HepG2 (cell line): ENCODE measurements at regions not wholly inside any gene's neighbourhood (a gene's known extent, or its start where the extent isn't known, plus 50 kb on each side); places are given as distances from the start of the nearest gene placed in this dataset.

Experiments used
- ATAC-seq: fragments of 200-7000 bp; cut with Tn5 transposase; 3 replicates; pipeline ENCODE4 v1.9.1; 2020; ENCODE audit warnings: mild to moderate bottlenecking, moderate library complexity
- BruUV-seq: library from RNA; stranded (reverse); fragments of 400-500 nt; replicated peaks from 2 replicates; lab custom pipeline; 2021; lab: Mats Ljungman, UMichigan
- CTCF ChIA-PET: fragments of 300-600 bp; formaldehyde crosslinking; extraction: SDS; loops from one replicate; lab custom pipeline; 2021; ENCODE audit warnings: low total read pairs, inconsistent platforms, low intra/inter-chr PET ratio; lab: Yijun Ruan, JAX
- POLR2A ChIA-PET: fragments of 350-600 bp; sonication (Branson Sonifier 250); formaldehyde crosslinking; loops from one replicate; lab custom pipeline; 2020; ENCODE audit warnings: antibody characterized with exemption, inconsistent platforms; lab: Yijun Ruan, JAX
- DNase-seq: peaks from one replicate; pipeline ENCODE4 v3.0.0-alpha.2; 2015; ENCODE audit warnings: low spot score
- FAIRE-seq: peaks from 3 replicates; lab custom pipeline; 2011; peaks lifted over from hg19 to GRCh38; lab: Jason Lieb, UNC
- H2AFZ ChIP-seq: one replicate; pipeline ENCODE4 v1.6.1; 2011; ENCODE audit warnings: low read length, inconsistent platforms
- H3K27ac ChIP-seq: fragments of 300-600 bp; 3 replicates; pipeline ENCODE4 v1.8.0; 2011; ENCODE audit warnings: mixed run types, mild to moderate bottlenecking, mixed read lengths, low read length, inconsistent platforms; ENCODE audit not compliant: insufficient read depth; ENCODE audit errors: extremely low read length
- H3K27me3 ChIP-seq, 2 experiments: fragments of 200-600 bp in 1 of 2; 2 replicates in 1 of 2; 3 replicates in 1 of 2; pipeline versions ENCODE4 v1.6.0 to v1.8.0; 2011; ENCODE audit warnings: low read length in 2 of 2, mild to moderate bottlenecking in 2 of 2, moderate library complexity in 2 of 2, inconsistent platforms in 1 of 2; ENCODE audit not compliant: insufficient read depth in 2 of 2, control insufficient read depth in 1 of 2
- H3K36me3 ChIP-seq, 2 experiments: fragments of 200-600 bp in 1 of 2; replicated peaks in 1 of 2; 2 replicates in 1 of 2; 3 replicates in 1 of 2; pipeline versions ENCODE4 v1.5.1 to v1.8.0; 2011; ENCODE audit warnings: low read length in 2 of 2, inconsistent platforms in 1 of 2; ENCODE audit not compliant: insufficient read depth in 2 of 2, control insufficient read depth in 1 of 2
- H3K4me1 ChIP-seq: 2 replicates; pipeline ENCODE4 v1.5.1; 2012; ENCODE audit warnings: low read length, inconsistent platforms; ENCODE audit not compliant: insufficient read depth
- H3K4me2 ChIP-seq: 2 replicates; pipeline ENCODE4 v1.6.0; 2011; ENCODE audit warnings: low read depth, low read length, inconsistent platforms
- H3K4me3 ChIP-seq, 3 experiments: fragments of 200-600 bp in 1 of 3; sonication (generic), shearing (Covaris generic) in 1 of 3; replicated peaks in 1 of 3; 2 replicates each; pipeline ENCODE4 v1.5.1; 2011 to 2016; ENCODE audit warnings: low read length in 3 of 3, inconsistent platforms in 2 of 3, low read depth in 2 of 3, mild to moderate bottlenecking in 2 of 3, control low read depth in 1 of 3, mixed read lengths in 1 of 3; ENCODE audit not compliant: insufficient read depth in 1 of 3
- H3K79me2 ChIP-seq: one replicate; pipeline ENCODE4 v1.6.1; 2011; ENCODE audit warnings: low read length, inconsistent platforms; ENCODE audit not compliant: insufficient read depth
- H3K9ac ChIP-seq: 2 replicates; pipeline ENCODE4 v1.6.0; 2011; ENCODE audit warnings: mild to moderate bottlenecking, low read depth, low read length, inconsistent platforms; ENCODE audit not compliant: insufficient read depth
- H3K9me3 ChIP-seq: 2 replicates; pipeline ENCODE4 v1.5.1; 2012; ENCODE audit warnings: mild to moderate bottlenecking, low read length
- H4K20me1 ChIP-seq: 2 replicates; pipeline ENCODE4 v1.6.0; 2011; ENCODE audit warnings: inconsistent platforms, mild to moderate bottlenecking, low read length, moderate library complexity; ENCODE audit not compliant: insufficient read depth
- AFF4 ChIP-seq: sonication (generic); formaldehyde crosslinking; IDR thresholded peaks from 2 replicates; pipeline ENCODE4 v1.4.0; 2020; ENCODE audit warnings: missing genetic modification reagents
- MYC ChIP-seq: sonication (generic); formaldehyde crosslinking; IDR thresholded peaks from 2 replicates; pipeline ENCODE4 v1.9.0; 2021; ENCODE audit warnings: missing genetic modification reagents, borderline replicate concordance
- NFRKB ChIP-seq: fragments of 450-650 bp; IDR thresholded peaks from 2 replicates; pipeline ENCODE4 v1.6.1; 2017
- RFX1 ChIP-seq: fragments of 450-650 bp; IDR thresholded peaks from 2 replicates; pipeline ENCODE4 v1.6.1; 2017
- SOX13 ChIP-seq, 3 experiments: fragments of 450-650 bp in 1 of 3; sonication (generic) in 1 of 3; formaldehyde crosslinking in 1 of 3; IDR thresholded peaks in 2 of 3; conservative IDR thresholded peaks in 1 of 3; 2 replicates each; pipeline versions ENCODE4 v1.5.0 to v1.6.1; 2016 to 2020; ENCODE audit warnings: antibody characterized with exemption in 1 of 3, mild to moderate bottlenecking in 1 of 3, missing compliant biosample characterization in 1 of 3, missing genetic modification reagents in 1 of 3, moderate library complexity in 1 of 3
- SRF ChIP-seq: IDR thresholded peaks from 2 replicates; pipeline ENCODE4 v1.6.1; 2011; ENCODE audit warnings: mild to moderate bottlenecking, low read depth, low read length, moderate library complexity
- U2AF1 ChIP-seq: fragments of 200-400 bp; formaldehyde crosslinking; optimal IDR thresholded peaks from 2 replicates; pipeline ENCODE3; 2017; ENCODE audit warnings: mild to moderate bottlenecking, low read depth, low read length
- ZBTB26 ChIP-seq: IDR thresholded peaks from 2 replicates; pipeline ENCODE4 v1.6.1; 2016; ENCODE audit warnings: missing compliant biosample characterization, missing genetic modification reagents, borderline replicate concordance
- ZNF317 ChIP-seq: sonication (generic); formaldehyde crosslinking; IDR thresholded peaks from 2 replicates; pipeline ENCODE4 v1.5.0; 2020; ENCODE audit warnings: mild to moderate bottlenecking, missing genetic modification reagents
- ZNF329 ChIP-seq: sonication (generic); formaldehyde crosslinking; IDR thresholded peaks from 2 replicates; pipeline ENCODE4 v1.9.0; 2021; ENCODE audit warnings: low read depth, mild to moderate bottlenecking, missing genetic modification reagents
- ZNF790 ChIP-seq: sonication (generic); formaldehyde crosslinking; IDR thresholded peaks from 2 replicates; pipeline ENCODE4 v1.8.0; 2022; ENCODE audit warnings: missing genetic modification reagents, mild to moderate bottlenecking, borderline replicate concordance
- ZNF83 ChIP-seq: sonication (generic); formaldehyde crosslinking; IDR thresholded peaks from 2 replicates; pipeline ENCODE4 v1.4.0; 2020; ENCODE audit warnings: missing genetic modification reagents, mild to moderate bottlenecking, borderline replicate concordance
- WGBS: methylation state at CpG from one replicate; pipeline ENCODE4 v1.1.6; 2017; ENCODE audit warnings: low lambda C conversion rate; 5-methylcytosine and 5-hydroxymethylcytosine counted together
- in situ Hi-C: cut with HindIII; loops from 2 replicates; pipeline ENCODE4 v1.10.0; 2017; ENCODE audit warnings: low pct_unique_long_range_greater_than_20kb; ENCODE audit not compliant: extremely low pct_ligation_motif_present
- intact Hi-C: fragments of 100-400 bp; cut with micrococcal nuclease; formaldehyde crosslinking; loops from one replicate; pipeline ENCODE4 v1.10.0; 2022; ENCODE audit not compliant: unreplicated experiment
- TF ChIP-seq, protein P1 (sequence below): sonication (generic); formaldehyde crosslinking; IDR thresholded peaks from 2 replicates; pipeline ENCODE4 v1.8.1; 2023; ENCODE audit warnings: mild to moderate bottlenecking, inconsistent platforms, moderate library complexity, missing genetic modification reagents, borderline replicate concordance
- TF ChIP-seq, protein P2 (sequence below): sonication (generic); formaldehyde crosslinking; IDR thresholded peaks from 2 replicates; pipeline ENCODE4 v1.4.0; 2020; ENCODE audit warnings: low read depth, missing genetic modification reagents

- TF ChIP-seq ZNF317 (no peak), SOX13 (IDR thresholded peaks at IDR 0.05) (no peak), SOX13 (CRISPR knock-in tag; conservative IDR thresholded peaks at IDR 0.05 in 1 of 2, IDR thresholded peaks at IDR 0.05 in 1 of 2) (no peak)
Measured at GRCh38 chr18:1045658-1046057, 141.0 kb downstream of the ADCYAP1 start (continued).

DNA sequence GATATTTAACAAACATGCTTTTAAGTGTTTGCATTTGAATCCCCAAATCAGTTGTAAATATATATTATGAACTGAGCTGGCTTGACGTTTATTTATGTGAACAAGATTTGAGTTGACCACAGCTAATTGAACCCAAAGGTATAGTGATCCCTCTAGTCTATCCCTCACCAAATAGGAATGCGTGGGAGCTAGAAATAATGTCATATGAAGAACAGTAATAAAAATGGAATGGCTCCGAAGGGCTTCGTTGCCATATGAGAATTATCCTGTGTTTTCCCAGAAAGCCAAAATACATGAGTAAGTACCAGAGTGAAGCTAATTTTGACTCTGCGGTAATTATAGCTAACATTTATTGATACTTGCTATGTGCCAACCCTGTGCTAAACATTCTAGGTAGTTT lies 142.7 kb downstream of the ADCYAP1 start:
- H3K27ac ChIP-seq, result no peak overlapping the region
- in situ Hi-C loops, result no loop called here
- no peaks in the 10 kb centered on the region for H3K9me3 ChIP-seq
- DNase-seq (no peak), FAIRE-seq (no peak), ATAC-seq (no peak)
- CTCF ChIA-PET, result no interaction called here
- no peak overlapping the region for H2AFZ ChIP-seq
- no peak overlapping the region for H3K4me3 ChIP-seq
- POLR2A ChIA-PET, result no interaction called here
- BruUV-seq, result no TSS peak
- no peaks in the 10 kb centered on the region for H3K27me3 ChIP-seq
- no peak overlapping the region for H3K4me2 ChIP-seq
- no peaks in the 10 kb centered on the region for H3K79me2 ChIP-seq
- H3K4me1 ChIP-seq, result no peaks in the 10 kb centered on the region
- no peak overlapping the region for H3K9ac ChIP-seq
- intact Hi-C loops, result no loop called here
- 4% methylated on average over 5 of the region's 5 CpGs for WGBS
- TF ChIP-seq MYC (no peak), SRF (no peak), ZBTB26 (CRISPR knock-in tag) (no peak), ZNF83 (CRISPR knock-in tag) (no peak), ZNF329 (CRISPR knock-in tag) (no peak), RFX1 (no peak), AFF4 (CRISPR knock-in tag) (no peak), U2AF1 (no peak), NFRKB (no peak), ZNF790 (CRISPR knock-in tag) (no peak)
- TF ChIP-seq, protein P1, sequence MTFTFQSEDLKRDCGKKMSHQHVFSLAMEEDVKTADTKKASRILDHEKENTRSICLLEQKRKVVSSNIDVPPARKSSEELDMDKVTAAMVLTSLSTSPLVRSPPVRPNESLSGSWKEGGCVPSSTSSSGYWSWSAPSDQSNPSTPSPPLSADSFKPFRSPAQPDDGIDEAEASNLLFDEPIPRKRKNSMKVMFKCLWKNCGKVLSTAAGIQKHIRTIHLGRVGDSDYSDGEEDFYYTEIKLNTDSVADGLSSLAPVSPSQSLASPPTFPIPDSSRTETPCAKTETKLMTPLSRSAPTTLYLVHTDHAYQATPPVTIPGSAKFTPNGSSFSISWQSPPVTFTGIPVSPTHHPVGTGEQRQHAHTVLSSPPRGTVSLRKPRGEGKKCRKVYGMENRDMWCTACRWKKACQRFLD (CRISPR knock-in tag), result no peak
- TF ChIP-seq, protein P2, sequence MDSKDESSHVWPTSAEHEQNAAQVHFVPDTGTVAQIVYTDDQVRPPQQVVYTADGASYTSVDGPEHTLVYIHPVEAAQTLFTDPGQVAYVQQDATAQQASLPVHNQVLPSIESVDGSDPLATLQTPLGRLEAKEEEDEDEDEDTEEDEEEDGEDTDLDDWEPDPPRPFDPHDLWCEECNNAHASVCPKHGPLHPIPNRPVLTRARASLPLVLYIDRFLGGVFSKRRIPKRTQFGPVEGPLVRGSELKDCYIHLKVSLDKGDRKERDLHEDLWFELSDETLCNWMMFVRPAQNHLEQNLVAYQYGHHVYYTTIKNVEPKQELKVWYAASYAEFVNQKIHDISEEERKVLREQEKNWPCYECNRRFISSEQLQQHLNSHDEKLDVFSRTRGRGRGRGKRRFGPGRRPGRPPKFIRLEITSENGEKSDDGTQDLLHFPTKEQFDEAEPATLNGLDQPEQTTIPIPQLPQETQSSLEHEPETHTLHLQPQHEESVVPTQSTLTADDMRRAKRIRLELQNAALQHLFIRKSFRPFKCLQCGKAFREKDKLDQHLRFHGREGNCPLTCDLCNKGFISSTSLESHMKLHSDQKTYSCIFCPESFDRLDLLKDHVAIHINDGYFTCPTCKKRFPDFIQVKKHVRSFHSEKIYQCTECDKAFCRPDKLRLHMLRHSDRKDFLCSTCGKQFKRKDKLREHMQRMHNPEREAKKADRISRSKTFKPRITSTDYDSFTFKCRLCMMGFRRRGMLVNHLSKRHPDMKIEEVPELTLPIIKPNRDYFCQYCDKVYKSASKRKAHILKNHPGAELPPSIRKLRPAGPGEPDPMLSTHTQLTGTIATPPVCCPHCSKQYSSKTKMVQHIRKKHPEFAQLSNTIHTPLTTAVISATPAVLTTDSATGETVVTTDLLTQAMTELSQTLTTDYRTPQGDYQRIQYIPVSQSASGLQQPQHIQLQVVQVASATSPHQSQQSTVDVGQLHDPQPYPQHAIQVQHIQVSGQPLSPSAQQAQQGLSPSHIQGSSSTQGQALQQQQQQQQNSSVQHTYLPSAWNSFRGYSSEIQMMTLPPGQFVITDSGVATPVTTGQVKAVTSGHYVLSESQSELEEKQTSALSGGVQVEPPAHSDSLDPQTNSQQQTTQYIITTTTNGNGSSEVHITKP (CRISPR knock-in tag), result no peak
- no peaks in the 10 kb centered on the region for H3K36me3 ChIP-seq
- no peaks in the 10 kb centered on the region for H4K20me1 ChIP-seq
